Esophagus muscularis mucosa (tissue), 4 donors: ENCODE measurements at regions not wholly inside any gene's neighbourhood (a gene's known extent, or its start where the extent isn't known, plus 50 kb on each side); places are given as distances from the start of the nearest gene placed in this dataset.

Experiments
- EP300 ChIP-seq: sonication (generic); formaldehyde crosslinking; IDR thresholded peaks from one replicate; pipeline ENCODE4 v1.6.1; 2017; ENCODE audit warnings: antibody characterized with exemption
- POLR2A ChIP-seq: fragments of 450-650 bp; IDR thresholded peaks from one replicate; pipeline ENCODE4 v1.6.1; 2017; ENCODE audit warnings: antibody characterized with exemption, moderate library complexity, mild to moderate bottlenecking, low read depth
- POLR2AphosphoS5 ChIP-seq, 2 donors: sonication (generic); formaldehyde crosslinking; IDR thresholded peaks; one replicate each; pipeline ENCODE4 v1.6.1; 2017; ENCODE audit warnings: antibody characterized with exemption in 2 of 2
- TF ChIP-seq, protein P1 (sequence below), 3 experiments: fragments of 200-600 bp in 2 of 3; fragments of 450-650 bp in 1 of 3; sonication (generic) in 2 of 3; IDR thresholded peaks; one replicate each; pipeline ENCODE4 v1.5.1; 2017 to 2019; ENCODE audit warnings: antibody characterized with exemption in 3 of 3, mild to moderate bottlenecking in 2 of 3, moderate library complexity in 1 of 3

DNA sequence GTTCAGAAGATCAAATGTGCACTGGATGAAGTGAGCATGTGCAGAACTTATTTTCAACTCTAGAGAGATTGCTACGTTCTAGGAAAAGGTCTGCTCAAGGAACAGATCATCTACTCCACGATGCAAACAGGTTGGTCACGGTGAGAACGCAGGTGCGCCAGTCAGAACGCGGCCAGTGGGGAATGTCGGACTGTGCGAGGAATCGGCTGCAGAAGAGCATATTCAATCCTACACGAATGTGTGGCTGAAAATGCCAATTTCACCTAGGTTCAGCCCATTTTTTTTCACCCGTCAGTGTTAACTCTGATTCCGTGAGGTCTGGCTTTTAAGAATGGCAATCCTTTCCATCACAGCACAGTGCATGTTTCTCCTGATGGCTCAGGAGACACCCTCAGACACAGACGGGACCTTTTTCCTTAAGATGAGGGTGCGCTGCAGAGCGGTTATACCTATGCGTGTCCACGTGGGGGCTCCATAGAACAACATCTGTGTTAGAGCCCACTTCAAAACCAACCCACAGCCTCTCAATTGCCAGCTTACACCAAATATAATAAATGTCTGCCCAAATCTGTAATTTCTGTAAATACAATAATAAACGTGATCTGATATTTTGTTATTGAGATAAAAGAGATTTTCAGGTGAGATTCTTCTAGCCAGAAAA, 250.4 kb downstream of the FOXA2 start:
- TF ChIP-seq, protein P1, sequence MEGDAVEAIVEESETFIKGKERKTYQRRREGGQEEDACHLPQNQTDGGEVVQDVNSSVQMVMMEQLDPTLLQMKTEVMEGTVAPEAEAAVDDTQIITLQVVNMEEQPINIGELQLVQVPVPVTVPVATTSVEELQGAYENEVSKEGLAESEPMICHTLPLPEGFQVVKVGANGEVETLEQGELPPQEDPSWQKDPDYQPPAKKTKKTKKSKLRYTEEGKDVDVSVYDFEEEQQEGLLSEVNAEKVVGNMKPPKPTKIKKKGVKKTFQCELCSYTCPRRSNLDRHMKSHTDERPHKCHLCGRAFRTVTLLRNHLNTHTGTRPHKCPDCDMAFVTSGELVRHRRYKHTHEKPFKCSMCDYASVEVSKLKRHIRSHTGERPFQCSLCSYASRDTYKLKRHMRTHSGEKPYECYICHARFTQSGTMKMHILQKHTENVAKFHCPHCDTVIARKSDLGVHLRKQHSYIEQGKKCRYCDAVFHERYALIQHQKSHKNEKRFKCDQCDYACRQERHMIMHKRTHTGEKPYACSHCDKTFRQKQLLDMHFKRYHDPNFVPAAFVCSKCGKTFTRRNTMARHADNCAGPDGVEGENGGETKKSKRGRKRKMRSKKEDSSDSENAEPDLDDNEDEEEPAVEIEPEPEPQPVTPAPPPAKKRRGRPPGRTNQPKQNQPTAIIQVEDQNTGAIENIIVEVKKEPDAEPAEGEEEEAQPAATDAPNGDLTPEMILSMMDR (IDR thresholded peaks at IDR 0.05), result peak; percentile 68 to 84 (median 71)
- TF ChIP-seq POLR2A (no peak), POLR2AphosphoS5 (IDR thresholded peaks at IDR 0.05) (no peak), EP300 (no peak)
